GM12891 (cell line): ENCODE measurements at regions not wholly inside any gene's neighbourhood (a gene's known extent, or its start where the extent isn't known, plus 50 kb on each side); places are given as distances from the start of the nearest gene placed in this dataset.

Experiments
- POLR2A ChIP-seq: IDR thresholded peaks from 2 replicates; pipeline ENCODE4 v1.6.1; 2011; ENCODE audit warnings: low read depth, low read length, control low read depth
- SPI1 ChIP-seq: IDR thresholded peaks from 2 replicates; pipeline ENCODE4 v1.6.1; 2011; ENCODE audit warnings: low read depth, low read length, control low read depth
- TAF1 ChIP-seq: IDR thresholded peaks from 2 replicates; pipeline ENCODE4 v1.6.1; 2011; ENCODE audit warnings: low read depth, low read length, control low read depth

DNA sequence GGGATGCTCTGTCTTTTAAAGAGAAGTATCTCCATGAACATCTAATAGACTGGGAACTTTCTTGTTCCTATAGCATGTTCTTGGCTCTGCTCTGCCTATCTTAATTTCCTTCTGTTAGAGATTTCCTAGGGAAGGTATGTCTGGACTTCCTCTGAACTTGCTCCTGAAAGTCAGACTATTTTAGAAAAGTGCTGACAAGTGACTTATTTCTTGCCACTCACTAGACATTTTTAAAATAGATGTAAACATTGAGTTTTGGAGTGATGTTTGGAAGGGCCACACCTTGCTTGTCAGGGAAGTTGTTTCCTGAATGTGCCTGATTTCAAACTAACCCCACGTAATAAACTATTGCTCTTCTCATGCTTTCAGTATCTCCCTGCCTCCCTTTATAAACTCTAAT, 62.4 kb upstream of the ATP8A1 start:
- TF ChIP-seq SPI1 (no peak), TAF1 (no peak), POLR2A (no peak)
